Putamen (tissue), 1 donor: ENCODE measurements at regions not wholly inside any gene's neighbourhood (a gene's known extent, or its start where the extent isn't known, plus 50 kb on each side); places are given as distances from the start of the nearest gene placed in this dataset.
A peak's percentile ranks its signal among the peaks of the same experiment; 100 is the strongest.
"Not testable (repeated sequence)": the region's sequence is repeated elsewhere in the genome, so short reads cannot be mapped to it uniquely, and the experiment has no call there.

ENCODE experiments used
- DNase-seq: peaks from one replicate; pipeline ENCODE4 v3.0.0-alpha.2; 2016; ENCODE audit warnings: low spot score

- DNase-seq = not testable (repeated sequence)
Observed at GRCh38 chr15:88965097-88965496, 51.9 kb upstream of the MFGE8 start.

GRCh38 chr15:88970232-88970631, 57.1 kb upstream of the MFGE8 start:
- DNase-seq = no peak

DNA sequence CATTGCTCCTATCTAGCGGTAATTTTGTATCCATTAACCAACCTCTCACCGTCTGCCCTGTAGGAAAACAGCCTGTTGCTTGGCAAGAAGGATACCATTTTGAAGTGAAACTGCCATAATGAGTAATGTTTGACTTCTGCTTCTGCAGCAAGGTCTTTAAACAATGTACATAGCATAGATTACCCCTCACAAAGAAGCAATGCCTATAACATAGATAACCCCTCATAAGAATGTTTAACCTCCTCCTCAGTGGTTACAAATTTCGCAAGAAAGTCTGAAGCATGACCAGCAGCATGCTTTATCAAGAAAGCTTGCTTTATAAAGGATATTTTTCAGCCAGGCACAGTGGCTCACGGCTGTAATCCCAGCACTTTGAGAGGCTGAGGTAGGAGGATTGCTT, 61.2 kb upstream of the MFGE8 start:
- DNase-seq = no peak

GRCh38 chr15:88975891-88976290, 62.7 kb upstream of the MFGE8 start:
- DNase-seq = no peak

GRCh38 chr15:88976656-88977055, 63.5 kb upstream of the MFGE8 start:
- DNase-seq = no peak

DNA sequence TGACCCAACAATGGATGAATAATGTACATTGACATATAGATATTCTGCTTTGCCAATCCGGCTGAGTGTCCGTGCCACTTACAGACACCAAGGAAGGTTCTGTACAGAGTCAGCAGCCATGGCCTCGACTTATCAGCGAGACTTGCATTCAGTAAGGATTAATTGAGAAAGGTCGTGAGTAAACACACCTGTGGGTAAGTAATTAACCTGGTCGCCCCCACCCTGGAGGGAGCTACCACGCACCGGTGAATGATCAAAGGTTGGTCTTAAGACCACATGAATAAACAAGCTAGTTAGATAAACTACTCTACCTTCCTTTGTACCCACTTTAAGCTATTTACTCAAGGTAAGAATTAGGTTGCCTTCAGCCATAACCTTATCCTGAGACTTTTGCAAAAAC, 66.5 kb upstream of the MFGE8 start:
- DNase-seq = no peak

DNA sequence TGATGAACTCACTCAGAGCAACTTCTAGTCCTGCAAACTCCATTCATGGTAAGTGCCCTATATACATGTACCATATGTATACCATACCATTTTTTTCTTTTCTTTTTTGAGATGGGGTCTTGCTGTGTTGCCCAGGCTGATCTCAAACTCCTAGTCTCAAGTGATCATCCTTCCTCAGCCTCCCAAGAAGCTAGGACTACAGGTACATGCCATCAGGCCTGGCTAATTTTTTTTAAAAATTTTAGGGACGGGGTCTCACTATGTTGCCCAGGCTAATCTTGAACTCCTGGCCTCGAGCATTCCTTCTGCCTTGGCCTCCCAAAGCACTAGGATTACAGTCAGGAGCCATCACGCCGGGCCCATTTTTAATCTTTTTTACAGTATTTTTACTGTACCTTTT, 67.3 kb upstream of the MFGE8 start:
- no peak for DNase-seq

DNA sequence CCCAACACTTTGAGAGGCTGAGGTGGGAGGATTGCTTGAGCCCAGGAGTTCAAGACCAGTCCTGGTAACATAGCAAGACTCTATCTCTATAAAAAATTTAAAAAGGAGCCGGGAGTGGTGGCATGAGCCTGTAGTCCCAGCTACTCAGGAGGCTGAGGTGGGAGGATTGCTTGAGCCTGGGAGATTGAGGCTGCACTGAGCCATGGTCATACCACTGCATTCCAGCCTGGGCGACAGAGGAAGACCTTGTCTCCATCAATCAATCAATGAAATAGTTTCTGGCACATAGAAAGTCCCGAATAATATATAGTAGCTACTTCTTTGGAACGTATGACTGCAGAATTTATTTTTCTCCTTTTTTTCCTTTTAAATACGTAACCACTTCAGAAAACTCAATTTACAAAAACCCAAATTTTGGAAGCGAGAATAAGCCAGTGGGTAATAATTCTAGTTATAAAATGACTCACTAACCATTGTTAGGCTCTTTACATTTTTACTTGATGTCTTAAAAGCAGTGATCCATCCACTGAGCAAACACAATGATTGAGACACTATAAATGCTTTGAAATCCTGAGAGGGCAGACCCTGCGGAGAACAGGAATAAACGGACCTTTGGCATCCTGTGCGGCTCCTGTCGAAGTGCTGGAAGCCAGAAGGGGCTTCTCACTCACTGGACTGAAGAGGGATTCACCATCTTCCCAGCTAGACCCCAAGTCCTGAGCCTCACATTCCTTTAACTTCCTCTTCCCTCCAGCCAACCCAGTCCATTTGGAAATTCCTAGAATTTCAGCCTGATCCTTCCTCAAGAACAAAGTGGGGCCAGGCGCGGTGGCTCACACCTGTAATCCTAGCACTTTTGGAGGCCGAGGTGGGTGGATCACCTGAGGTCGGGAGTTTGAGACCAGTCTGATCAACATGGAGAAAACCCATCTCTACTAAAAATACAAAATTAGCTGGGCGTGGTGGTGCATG, 68.4 kb upstream of the MFGE8 start:
- DNase-seq = no peak

DNA sequence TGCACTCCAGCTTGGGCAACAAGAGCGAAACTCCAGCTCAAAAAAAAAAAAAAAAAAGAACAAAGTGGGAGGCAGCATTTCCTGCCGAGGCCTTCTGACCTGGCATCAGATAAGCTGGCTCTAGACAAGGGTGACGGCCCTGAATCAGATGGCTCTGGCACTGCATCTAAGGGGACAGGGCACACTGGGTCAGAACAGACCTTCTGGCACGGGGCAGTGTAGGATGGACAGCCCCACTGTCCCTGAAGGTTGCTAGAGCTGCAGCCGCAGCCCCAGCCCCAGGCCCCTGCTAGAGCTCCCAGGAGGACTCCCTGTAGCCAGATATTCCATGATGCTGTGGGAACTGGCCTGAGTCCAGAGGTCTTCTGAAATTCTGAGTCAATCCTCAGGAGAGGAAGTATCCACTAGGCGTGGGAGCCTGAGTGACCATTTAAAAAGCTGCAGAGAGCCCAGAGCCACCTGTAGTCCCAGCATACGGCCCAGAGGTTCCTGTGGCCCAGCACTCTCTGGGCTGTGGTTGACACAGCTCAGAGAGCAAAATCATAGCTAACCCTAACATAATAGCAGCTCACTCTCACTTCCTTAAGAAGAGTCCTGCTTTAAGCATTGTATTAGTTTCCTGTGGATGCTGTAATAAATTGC, 69.2 kb upstream of the MFGE8 start:
- DNase-seq = no peak

DNA sequence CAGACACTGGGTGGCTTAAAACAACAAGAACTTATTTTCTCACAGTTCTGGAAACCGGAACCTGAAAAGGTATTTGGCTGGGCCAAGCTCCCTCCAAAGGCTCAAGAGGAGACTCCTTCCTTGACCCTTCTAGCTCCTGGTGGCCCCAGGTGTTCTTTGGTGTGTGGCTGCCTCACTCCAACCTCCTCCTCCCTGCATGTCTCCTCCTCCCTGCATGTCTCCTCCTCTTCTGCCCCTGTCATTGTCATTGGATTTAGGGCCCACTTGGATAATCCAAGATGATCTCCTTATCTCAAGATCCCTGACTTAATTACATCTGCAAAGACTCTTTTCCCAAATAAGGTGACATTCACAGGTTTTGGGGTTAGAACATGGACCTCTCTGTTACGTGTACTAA, 69.8 kb upstream of the MFGE8 start:
- no peak for DNase-seq

DNA sequence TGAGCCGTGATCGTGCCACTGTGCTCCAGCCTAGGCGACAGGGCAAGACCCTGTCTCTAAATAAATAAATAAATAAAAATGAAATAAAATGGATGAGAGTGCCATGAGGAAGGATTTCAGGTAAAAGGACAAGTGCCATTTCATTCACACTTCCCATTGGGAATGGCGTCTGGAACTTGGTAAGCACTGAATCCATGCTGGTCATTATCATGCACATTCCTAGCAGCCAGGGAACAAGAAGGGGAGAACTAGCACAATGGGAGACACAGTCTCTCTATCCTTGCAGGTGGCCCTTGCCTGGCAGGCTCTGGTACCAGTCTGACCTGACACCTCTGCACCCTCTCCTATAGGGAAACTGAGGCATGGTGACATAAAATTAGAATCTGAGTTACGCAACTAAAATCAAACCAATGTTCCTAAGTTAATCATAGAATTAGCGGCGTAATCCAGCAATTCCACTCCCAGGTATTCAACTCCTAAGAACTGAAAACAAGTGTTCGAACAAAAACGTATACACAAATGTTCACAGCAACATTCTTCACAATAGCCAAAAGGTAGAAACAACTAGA, 70.8 kb upstream of the MFGE8 start:
- no peak for DNase-seq

- no peak for DNase-seq
Observed at GRCh38 chr15:88985547-88986393, 72.6 kb upstream of the MFGE8 start.

DNA sequence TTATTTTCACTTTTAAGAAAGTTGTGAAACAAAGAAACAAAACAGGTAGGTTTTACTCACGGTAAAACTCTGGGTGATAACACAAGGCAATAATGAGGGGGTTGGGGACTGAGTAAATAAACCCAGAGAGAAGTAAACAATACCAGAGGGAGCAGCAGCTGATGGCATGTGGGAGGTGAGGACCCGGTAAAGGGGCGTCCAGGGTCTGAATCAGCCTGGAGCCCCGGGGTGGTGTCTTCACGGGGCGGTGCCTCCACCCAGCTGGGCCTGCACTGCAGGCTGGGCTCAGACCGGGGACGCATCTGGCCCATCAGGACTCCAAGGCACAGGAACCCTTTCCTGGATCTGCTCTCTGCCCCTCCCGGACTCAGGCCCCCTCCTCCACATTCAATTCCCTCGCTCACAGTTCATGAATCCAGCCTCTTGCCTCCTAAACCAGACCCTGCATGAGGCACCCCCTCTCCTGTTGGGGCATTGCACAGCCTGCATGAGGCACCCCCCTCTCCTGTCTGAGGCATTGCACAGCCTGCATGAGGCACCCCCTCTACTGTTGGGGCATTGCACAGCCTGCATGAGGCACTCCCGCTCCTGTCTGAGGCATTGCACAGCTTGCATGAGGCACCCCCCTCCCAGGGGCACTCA, 73.9 kb upstream of the MFGE8 start:
- DNase-seq = no peak

- no peak for DNase-seq
Observed at GRCh38 chr15:88987591-88987933, 74.4 kb upstream of the MFGE8 start.

- no peak for DNase-seq
Observed at GRCh38 chr15:88987934-88988671, 74.9 kb upstream of the MFGE8 start.

GRCh38 chr15:88989578-88989977, 76.4 kb upstream of the MFGE8 start:
- no peak for DNase-seq

DNA sequence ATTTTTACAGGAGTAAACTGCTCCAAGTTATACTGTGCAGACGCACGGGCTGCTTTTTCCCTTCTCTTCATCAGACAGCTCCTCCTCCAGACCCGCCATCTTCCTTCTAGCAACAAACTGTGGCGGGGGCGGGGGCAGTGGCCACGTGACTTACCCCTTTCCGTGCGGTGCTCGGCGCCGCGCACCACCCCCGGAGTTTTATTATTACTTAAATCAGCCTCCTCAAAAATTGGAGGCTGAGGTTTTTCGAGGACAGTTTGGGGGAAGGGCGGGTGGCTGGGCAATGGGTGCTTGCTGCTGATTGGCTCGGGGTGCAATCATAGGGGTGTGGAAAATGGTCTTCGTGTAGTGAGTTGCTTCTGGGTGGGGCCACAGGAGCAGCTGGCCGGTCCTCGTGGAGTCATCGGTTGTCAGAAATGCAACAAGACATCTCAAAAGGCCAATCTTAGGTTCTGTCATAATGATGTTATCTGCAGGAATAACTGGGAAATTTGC, 77.1 kb upstream of the MFGE8 start:
- peak; percentile 28 for DNase-seq

DNA sequence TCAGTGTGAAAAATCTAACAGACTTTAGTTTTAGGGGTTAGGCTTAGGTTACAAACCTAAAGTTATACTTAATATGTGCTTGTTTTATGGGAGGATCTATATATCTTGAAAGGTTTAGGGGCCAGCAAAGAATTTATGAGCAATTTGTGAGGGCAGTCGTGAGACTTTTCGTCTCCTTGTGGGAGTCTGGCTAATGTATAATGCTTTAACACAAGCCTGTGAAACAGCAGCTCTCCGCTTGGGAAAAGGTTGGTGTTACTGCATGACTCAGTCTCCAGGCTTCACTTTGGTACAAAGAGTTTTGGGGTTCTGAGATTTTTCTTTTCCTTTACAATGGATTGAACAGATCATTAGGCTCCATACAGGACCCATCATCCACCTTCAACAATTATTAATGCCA, 79.0 kb upstream of the MFGE8 start:
- DNase-seq = no peak

DNA sequence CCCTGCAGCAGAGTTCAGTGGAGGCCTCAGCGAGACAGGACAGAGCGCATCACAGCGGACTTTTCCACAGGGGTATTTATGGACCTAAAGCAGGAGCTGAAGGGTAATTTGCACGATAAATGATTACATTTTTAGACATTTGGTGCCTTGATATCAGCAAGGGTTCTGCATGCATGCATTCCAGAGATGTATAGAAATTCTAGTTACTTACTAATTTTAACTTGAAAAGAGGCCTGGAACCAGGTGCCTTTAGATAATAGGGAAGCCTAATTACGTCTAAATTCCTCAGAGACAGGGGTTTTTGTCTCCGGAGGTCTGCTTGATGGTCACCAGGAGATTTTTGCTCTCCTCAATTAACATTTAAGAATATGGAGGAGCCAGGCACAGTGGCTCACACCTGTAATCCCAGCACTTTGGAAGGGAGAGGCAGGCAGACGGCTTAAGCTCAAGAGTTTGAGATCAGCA, 79.8 kb upstream of the MFGE8 start:
- DNase-seq = no peak

DNA sequence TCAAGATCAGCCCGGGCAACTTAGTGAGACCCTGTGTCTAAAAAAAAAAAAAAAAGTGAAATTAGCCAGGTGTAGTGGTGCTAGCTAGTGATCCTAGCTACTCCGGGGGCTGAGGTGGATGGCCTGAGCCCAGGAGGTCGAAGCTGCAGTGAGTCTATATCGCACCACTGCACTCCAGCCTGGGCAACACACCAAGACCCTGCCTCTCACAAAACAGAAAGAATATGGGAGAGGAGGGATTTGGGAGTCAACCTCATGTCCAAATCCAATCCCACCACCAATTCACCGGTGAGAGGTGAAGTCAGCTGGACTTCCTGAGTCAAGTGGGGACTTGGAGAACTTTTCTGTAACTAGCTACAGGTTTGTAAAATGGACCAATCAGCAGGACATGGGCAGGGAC, 80.5 kb upstream of the MFGE8 start:
- no peak for DNase-seq

GRCh38 chr15:88994286-88994685, 81.1 kb upstream of the MFGE8 start:
- DNase-seq = no peak
